Astrocyte (in vitro differentiated cells and primary cell): ENCODE measurements at regions not wholly inside any gene's neighbourhood (a gene's known extent, or its start where the extent isn't known, plus 50 kb on each side); places are given as distances from the start of the nearest gene placed in this dataset.

Experiments used
- CTCF ChIP-seq: IDR thresholded peaks from 2 replicates; pipeline ENCODE4 v1.5.1; 2011; ENCODE audit warnings: low read depth, mild to moderate bottlenecking, inconsistent platforms, low read length, moderate library complexity; ENCODE audit not compliant: insufficient read depth
- EZH2 ChIP-seq: IDR thresholded peaks from 2 replicates; pipeline ENCODE4 v1.6.1; 2012; ENCODE audit warnings: mild to moderate bottlenecking, low read length, inconsistent platforms; ENCODE audit not compliant: insufficient read depth

- TF ChIP-seq CTCF (no peak), EZH2 (no peak)
Observed at GRCh38 chr5:96187309-96188027, 225.8 kb upstream of the ELL2 start.
